Esophagus (tissue), 2 donors: ENCODE measurements at regions not wholly inside any gene's neighbourhood (a gene's known extent, or its start where the extent isn't known, plus 50 kb on each side); places are given as distances from the start of the nearest gene placed in this dataset.

Experiments
- H3K27ac ChIP-seq, 2 donors: one replicate each; pipeline ENCODE4 v1.5.1; 2013; ENCODE audit warnings: low read depth in 2 of 2, mild to moderate bottlenecking in 2 of 2, inconsistent platforms in 1 of 2, low read length in 1 of 2, moderate library complexity in 1 of 2
- H3K27me3 ChIP-seq, 2 donors: one replicate each; pipeline ENCODE4 v1.6.1; 2013; ENCODE audit warnings: low read length in 2 of 2, control low read depth in 1 of 2, mild to moderate bottlenecking in 1 of 2; ENCODE audit not compliant: insufficient read depth in 2 of 2, control insufficient read depth in 1 of 2
- H3K36me3 ChIP-seq, 2 donors: one replicate each; pipeline ENCODE4 v1.6.1; 2013; ENCODE audit warnings: low read length in 1 of 2; ENCODE audit not compliant: control insufficient read depth in 2 of 2, insufficient read depth in 2 of 2
- H3K4me1 ChIP-seq, 2 donors: one replicate each; pipeline ENCODE4 v1.6.1; 2013; ENCODE audit warnings: low read length in 1 of 2; ENCODE audit not compliant: control insufficient read depth in 2 of 2, insufficient read depth in 2 of 2
- H3K4me3 ChIP-seq, 2 donors: one replicate each; pipeline ENCODE4 v1.5.1; 2013; ENCODE audit warnings: low read length in 2 of 2, mild to moderate bottlenecking in 2 of 2, low read depth in 1 of 2, moderate library complexity in 1 of 2
- H3K9me3 ChIP-seq, 2 donors: one replicate each; pipeline ENCODE4 v1.6.1; 2013; ENCODE audit warnings: mild to moderate bottlenecking in 2 of 2, low read depth in 1 of 2, low read length in 1 of 2, moderate library complexity in 1 of 2; ENCODE audit not compliant: control insufficient read depth in 2 of 2, insufficient read depth in 1 of 2
- WGBS, 2 donors: extraction: QIAGEN DNeasy Blood & Tissue Kit; methylation state at CpG; one replicate each; pipeline ENCODE4 v1.1.7; 2013; 5-methylcytosine and 5-hydroxymethylcytosine counted together
- donor health status: healthy with polysubstance abuse.
- donor health status: Bipolar disorder and iron deficiency.

- Histone ChIP-seq H3K27ac (no peak overlapping the region), H3K36me3 (no peaks in the 10 kb centered on the region), H3K4me3 (no peak overlapping the region), H3K27me3 (no peaks in the 10 kb centered on the region), H3K9me3 (no peaks in the 10 kb centered on the region), H3K4me1 (no peaks in the 10 kb centered on the region)
- 64 to 68% methylated on average over 5 of the region's 5 CpGs for WGBS, 2 donors
Observed at GRCh38 chr4:155512817-155513216, 136.1 kb upstream of the MAP9 start.

- no peaks in the 10 kb centered on the region for H3K36me3 ChIP-seq
- H3K4me3 ChIP-seq, result no peak overlapping the region
- no peaks in the 10 kb centered on the region for H3K4me1 ChIP-seq
- no peak overlapping the region for H3K27ac ChIP-seq
- no peaks in the 10 kb centered on the region for H3K27me3 ChIP-seq
- H3K9me3 ChIP-seq, result no peaks in the 10 kb centered on the region
- WGBS, 2 donors, result 93 to 97% methylated on average over 1 of the region's 1 CpG
Observed at GRCh38 chr4:155512046-155512445, 135.3 kb upstream of the MAP9 start.

- Histone ChIP-seq H3K9me3 (no peaks in the 10 kb centered on the region), H3K36me3 (no peaks in the 10 kb centered on the region), H3K27ac (no peak overlapping the region), H3K27me3 (no peaks in the 10 kb centered on the region), H3K4me1 (no peaks in the 10 kb centered on the region), H3K4me3 (no peak overlapping the region)
- 32 to 45% methylated on average over 2 of the region's 2 CpGs for WGBS, 2 donors
Observed at GRCh38 chr4:155510771-155511170, 134.0 kb upstream of the MAP9 start.

GRCh38 chr4:155509555-155509954 lies 132.8 kb upstream of the MAP9 start:
- no peaks in the 10 kb centered on the region for H3K27me3 ChIP-seq
- H3K9me3 ChIP-seq, result no peaks in the 10 kb centered on the region
- no peaks in the 10 kb centered on the region for H3K36me3 ChIP-seq
- H3K27ac ChIP-seq, result no peak overlapping the region
- H3K4me3 ChIP-seq, result no peak overlapping the region
- no peaks in the 10 kb centered on the region for H3K4me1 ChIP-seq

DNA sequence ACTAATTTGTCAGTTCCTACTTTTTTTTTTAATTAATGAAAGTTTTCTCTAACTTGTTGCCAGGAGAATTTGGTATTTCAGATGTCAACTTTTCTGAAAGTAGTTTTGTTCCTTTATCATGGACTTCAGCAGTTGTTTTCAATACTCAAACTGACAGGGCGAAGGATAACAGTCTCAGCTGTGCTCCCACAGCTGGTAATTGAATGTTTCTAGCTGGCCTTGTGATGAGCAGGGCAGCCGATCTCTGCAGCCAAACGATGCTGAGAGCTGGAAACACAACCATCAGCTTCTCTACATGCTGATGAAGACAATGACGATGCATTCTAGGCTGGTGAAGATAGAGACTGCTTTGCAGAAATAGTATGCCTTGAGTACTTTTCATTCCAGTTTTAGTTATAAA lies 130.0 kb upstream of the MAP9 start:
- Histone ChIP-seq H3K27ac (no peak overlapping the region), H3K27me3 (no peaks in the 10 kb centered on the region), H3K36me3 (no peaks in the 10 kb centered on the region), H3K9me3 (no peaks in the 10 kb centered on the region), H3K4me1 (no peaks in the 10 kb centered on the region), H3K4me3 (no peak overlapping the region)
- 56 to 58% methylated on average over 4 of the region's 4 CpGs for WGBS, 2 donors

DNA sequence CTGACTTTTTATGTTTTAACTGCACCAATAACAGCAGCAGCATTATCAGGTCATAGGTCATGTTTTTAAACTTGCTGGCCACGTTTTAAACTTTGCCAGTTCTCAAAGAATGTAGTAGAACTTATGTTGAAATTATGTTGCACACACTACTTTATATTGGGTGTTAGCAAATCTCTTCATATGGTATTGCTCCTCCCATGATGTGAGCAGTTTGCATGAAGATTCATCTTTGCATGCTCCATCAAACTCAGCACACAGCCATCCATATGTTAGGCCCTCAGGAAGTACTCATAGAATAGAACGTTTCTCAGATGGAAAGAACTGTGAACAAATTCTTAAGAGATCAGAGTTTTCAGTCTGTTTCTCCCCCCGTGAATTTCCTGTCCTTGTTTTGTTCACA lies 128.6 kb upstream of the MAP9 start:
- 42 to 52% methylated on average over 3 of the region's 3 CpGs for WGBS, 2 donors
- no peaks in the 10 kb centered on the region for H3K27me3 ChIP-seq
- no peaks in the 10 kb centered on the region for H3K9me3 ChIP-seq

DNA sequence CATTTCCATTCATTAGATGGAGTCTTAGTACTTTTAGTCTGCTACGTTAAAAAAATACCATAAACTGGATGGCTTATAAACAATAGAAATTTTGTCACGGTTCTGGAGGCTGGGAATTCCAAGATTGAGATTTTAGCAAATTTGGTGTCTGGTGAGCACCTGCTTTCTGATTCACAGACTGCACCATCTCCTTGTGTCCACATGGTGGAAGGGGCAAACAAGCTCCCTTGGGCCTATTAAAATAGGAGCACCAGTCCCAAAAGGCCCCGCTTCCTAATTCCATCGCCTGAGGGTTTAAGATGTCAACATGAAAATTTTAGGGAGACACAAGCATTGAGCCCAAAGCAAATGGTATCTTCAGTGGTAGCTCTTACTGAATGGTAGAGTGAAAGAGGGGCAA lies 120.5 kb upstream of the MAP9 start:
- WGBS, 2 donors, result 80 to 90% methylated on average over 4 of the region's 4 CpGs
- H3K27me3 ChIP-seq, result no peaks in the 10 kb centered on the region
- no peak overlapping the region for H3K27ac ChIP-seq
- H3K9me3 ChIP-seq, result no peaks in the 10 kb centered on the region
- no peaks in the 10 kb centered on the region for H3K4me1 ChIP-seq
- no peaks in the 10 kb centered on the region for H3K36me3 ChIP-seq
- H3K4me3 ChIP-seq, result no peak overlapping the region

More for the DNA sequence above, 128.6 kb upstream of the MAP9 start:
- no peak overlapping the region for H3K27ac ChIP-seq
- H3K4me1 ChIP-seq, result no peaks in the 10 kb centered on the region
- H3K4me3 ChIP-seq, result no peak overlapping the region
- H3K36me3 ChIP-seq, result no peaks in the 10 kb centered on the region

GRCh38 chr4:155496294-155496626 lies 119.5 kb upstream of the MAP9 start:
- no peaks in the 10 kb centered on the region for H3K27me3 ChIP-seq
- H3K27ac ChIP-seq, result no peak overlapping the region
- H3K36me3 ChIP-seq, result no peaks in the 10 kb centered on the region
- no peaks in the 10 kb centered on the region for H3K9me3 ChIP-seq
- H3K4me1 ChIP-seq, result no peaks in the 10 kb centered on the region
- H3K4me3 ChIP-seq, result no peak overlapping the region
- WGBS, 2 donors, result 66 to 74% methylated on average over 3 of the region's 3 CpGs

DNA sequence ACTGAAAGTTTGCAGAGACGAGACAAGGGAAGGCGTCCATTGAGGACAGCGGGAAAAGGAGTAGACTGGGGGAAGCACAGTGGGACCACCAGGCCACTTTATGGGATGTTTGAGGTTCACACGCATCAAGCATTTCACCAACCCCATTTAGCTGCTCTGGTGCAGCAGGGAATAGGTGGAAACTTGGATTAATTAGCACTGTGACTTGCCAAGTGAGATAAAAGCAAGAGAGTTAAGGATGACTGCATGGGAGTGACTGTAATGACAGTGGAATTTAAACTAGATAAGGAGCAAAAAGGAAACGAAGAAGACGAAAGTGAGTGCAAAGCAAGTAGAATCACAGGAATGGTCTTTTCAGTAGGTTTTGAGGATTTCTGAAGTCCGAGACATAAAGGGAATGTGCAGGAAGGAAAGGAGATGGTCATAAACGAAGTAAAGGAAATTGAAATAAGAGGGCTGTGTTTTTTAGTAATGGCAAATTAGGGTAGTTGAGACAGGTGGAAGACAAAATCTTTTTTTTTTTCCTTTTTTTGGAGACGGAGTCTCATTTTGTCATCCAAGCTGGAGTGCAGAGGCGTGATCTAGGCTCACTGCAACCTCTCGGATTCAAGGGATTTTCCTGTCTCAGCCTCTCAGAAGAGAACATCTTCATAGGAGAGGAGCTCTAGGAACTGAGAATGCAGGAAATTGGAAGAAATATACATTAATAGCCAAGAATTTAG lies 119.0 kb upstream of the MAP9 start:
- 82 to 89% methylated on average over 11 of the region's 11 CpGs for WGBS, 2 donors
- no peak overlapping the region for H3K27ac ChIP-seq
- H3K9me3 ChIP-seq, result no peaks in the 10 kb centered on the region
- H3K27me3 ChIP-seq, result no peaks in the 10 kb centered on the region
- no peaks in the 10 kb centered on the region for H3K4me1 ChIP-seq
- no peak overlapping the region for H3K4me3 ChIP-seq
- no peaks in the 10 kb centered on the region for H3K36me3 ChIP-seq

DNA sequence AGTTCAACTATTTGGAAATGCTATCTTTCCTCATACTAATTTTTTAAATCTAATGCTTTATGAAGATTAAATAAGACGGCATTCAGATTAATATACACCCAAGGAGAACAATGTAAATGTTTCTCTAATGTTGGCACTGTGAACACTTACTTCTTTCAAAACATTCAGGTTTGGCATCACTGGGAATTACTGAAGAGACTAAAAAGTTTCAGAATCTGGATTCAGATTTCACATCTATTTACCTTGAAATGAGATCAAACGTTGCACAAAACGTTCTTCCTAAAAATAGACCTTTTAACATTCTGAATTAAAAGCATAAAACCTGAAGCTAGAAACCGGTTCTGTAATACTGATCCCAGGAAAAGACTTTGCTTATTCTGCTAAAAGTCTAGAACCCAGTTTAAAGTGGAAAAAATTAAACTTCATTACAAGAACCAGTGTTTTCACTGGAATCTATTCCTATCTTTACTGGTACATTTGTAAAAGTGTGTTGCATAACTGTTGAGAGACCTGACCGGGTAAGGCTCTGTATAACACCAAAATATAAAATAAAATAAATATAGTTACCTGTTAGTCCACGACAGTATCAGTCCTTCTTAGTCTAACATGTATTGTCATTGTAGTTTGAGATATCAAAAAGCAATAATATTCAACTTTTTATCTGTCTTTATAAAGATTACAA lies 117.4 kb upstream of the MAP9 start:
- no peaks in the 10 kb centered on the region for H3K9me3 ChIP-seq
- WGBS, 2 donors, result 45 to 48% methylated on average over 6 of the region's 6 CpGs
- H3K4me1 ChIP-seq, result no peaks in the 10 kb centered on the region
- H3K4me3 ChIP-seq, result no peak overlapping the region
- H3K27ac ChIP-seq, result no peak overlapping the region
- H3K27me3 ChIP-seq, result no peaks in the 10 kb centered on the region
- no peaks in the 10 kb centered on the region for H3K36me3 ChIP-seq
